A673 (cell line): ENCODE measurements at regions not wholly inside any gene's neighbourhood (a gene's known extent, or its start where the extent isn't known, plus 50 kb on each side); places are given as distances from the start of the nearest gene placed in this dataset.

Source experiments
- BruUV-seq: library from RNA; stranded (reverse); fragments of 400-500 nt; replicated peaks from 2 replicates; lab custom pipeline; 2021; lab: Mats Ljungman, UMichigan
- CTCF ChIA-PET: fragments of 300-600 bp; sonication (Branson Sonifier 250); formaldehyde crosslinking; loops from one replicate; lab custom pipeline; 2022; ENCODE audit warnings: antibody characterized with exemption; lab: Charles Lee
- POLR2A ChIA-PET: fragments of 300-600 bp; sonication (Branson Sonifier 250); formaldehyde crosslinking; loops from one replicate; lab custom pipeline; 2022; ENCODE audit warnings: antibody characterized with exemption; ENCODE audit not compliant: low non-redundant PET; lab: Charles Lee
- DNase-seq: peaks from one replicate; pipeline ENCODE4 v3.0.0-alpha.2; 2015; ENCODE audit warnings: low spot score
- H3K27ac ChIP-seq: fragments of 200-600 bp; sonication (generic); 2 replicates; pipeline ENCODE4 v1.5.1; 2016; ENCODE audit warnings: mixed run types, low read depth, mild to moderate bottlenecking, mixed read lengths, antibody characterized with exemption, low read length; ENCODE audit not compliant: poor library complexity, severe bottlenecking
- H3K27me3 ChIP-seq: fragments of 200-600 bp; sonication (generic); replicated peaks from 2 replicates; pipeline ENCODE4 v1.6.1; 2017; ENCODE audit warnings: mixed run types, low read depth, mild to moderate bottlenecking, mixed read lengths, antibody characterized with exemption, low read length; ENCODE audit not compliant: insufficient read depth, poor library complexity
- H3K36me3 ChIP-seq: fragments of 200-600 bp; sonication (generic); 2 replicates; pipeline ENCODE4 v1.6.1; 2016; ENCODE audit warnings: mixed run types, mild to moderate bottlenecking, mixed read lengths, antibody characterized with exemption, low read length; ENCODE audit not compliant: insufficient read depth, poor library complexity, severe bottlenecking
- H3K4me1 ChIP-seq: fragments of 200-600 bp; sonication (generic); 2 replicates; pipeline ENCODE4 v1.6.1; 2017; ENCODE audit warnings: mixed run types, mild to moderate bottlenecking, mixed read lengths, antibody characterized with exemption, low read length; ENCODE audit not compliant: insufficient read depth, poor library complexity, severe bottlenecking
- H3K4me3 ChIP-seq: fragments of 200-600 bp; sonication (generic); 2 replicates; pipeline ENCODE4 v1.5.1; 2016; ENCODE audit warnings: low read depth, mixed run types, mild to moderate bottlenecking, mixed read lengths, low read length; ENCODE audit not compliant: poor library complexity, severe bottlenecking
- H3K9me3 ChIP-seq: fragments of 200-600 bp; sonication (generic); 2 replicates; pipeline ENCODE4 v1.6.1; 2016; ENCODE audit warnings: mixed run types, low read depth, mild to moderate bottlenecking, mixed read lengths, antibody characterized with exemption, low read length; ENCODE audit not compliant: poor library complexity, severe bottlenecking
- EZH2 ChIP-seq: fragments of 200-600 bp; sonication (generic); IDR thresholded peaks from 2 replicates; pipeline ENCODE4 v1.6.1; 2017; ENCODE audit warnings: borderline replicate concordance, low read depth, mild to moderate bottlenecking, mixed read lengths, antibody characterized with exemption, low read length; ENCODE audit not compliant: poor library complexity, severe bottlenecking
- intact Hi-C: fragments of 100-400 bp; cut with micrococcal nuclease; formaldehyde crosslinking; loops from one replicate; pipeline ENCODE4 v1.10.0; 2022; ENCODE audit not compliant: unreplicated experiment
- TF ChIP-seq, protein P1 (sequence below): fragments of 300-800, 200-600 bp; sonication (generic); conservative IDR thresholded peaks from 2 replicates; pipeline ENCODE4 v1.5.1; 2017; ENCODE audit warnings: low read depth, mild to moderate bottlenecking, antibody characterized with exemption, low read length, moderate library complexity, mixed read lengths

DNA sequence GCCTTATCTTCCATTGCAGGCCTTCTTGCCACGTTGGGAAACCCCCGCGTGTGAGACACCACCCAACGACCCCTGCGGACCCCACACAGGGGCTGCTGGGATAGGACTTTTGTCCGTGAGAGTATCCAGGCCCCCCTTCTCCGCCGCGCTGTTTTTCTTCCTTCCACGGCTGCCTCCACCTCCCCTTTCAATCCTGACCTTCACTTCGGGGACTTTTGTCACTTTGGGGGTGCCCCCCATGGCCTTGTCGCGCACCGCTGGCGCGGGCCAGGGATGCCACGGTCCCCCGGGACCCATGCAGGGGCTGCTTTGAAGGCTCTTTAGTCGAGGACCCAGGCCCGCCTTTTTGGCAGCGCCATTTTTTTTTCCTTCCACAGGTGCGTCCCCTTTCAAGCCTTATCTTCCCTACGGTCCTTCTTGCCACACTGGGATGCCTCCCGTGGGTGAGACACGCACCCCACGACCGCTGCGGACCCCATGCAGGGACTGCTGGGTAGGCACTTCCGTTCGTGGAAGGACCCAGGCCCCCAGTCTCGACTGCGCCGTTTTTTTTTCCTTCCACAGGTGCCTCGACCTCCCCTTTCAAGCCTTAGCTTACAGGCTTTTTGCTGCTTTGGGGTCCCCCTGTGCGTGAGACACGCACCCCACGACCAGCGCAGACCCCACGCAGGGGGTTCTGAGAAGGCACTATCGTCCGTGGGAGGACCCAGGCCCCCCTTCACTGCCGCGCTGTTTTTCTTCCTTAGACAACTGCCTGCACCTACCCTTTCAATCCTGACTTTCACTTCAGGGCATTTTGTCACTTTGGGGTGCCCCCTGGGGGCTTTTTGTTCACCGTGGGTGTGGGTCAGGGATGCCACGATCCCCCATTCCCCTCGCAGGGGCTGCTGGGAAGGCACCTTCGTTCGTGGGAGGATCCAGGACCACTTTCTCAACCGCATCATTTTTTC is 267.4 kb downstream of the ALG10 start:
- Histone ChIP-seq H3K9me3 (peaks cover 50% of the 10 kb centered on the region), H3K36me3 (no peaks in the 10 kb centered on the region), H3K4me3 (no peak overlapping the region), H3K27me3 (no peaks in the 10 kb centered on the region), H3K27ac (no peak overlapping the region), H3K4me1 (no peaks in the 10 kb centered on the region)
- intact Hi-C loops: no loop called here
- no peak for DNase-seq
- BruUV-seq: no TSS peak
- ChIA-PET POLR2A (no interaction called here), CTCF (no interaction called here)
- no peak for TF ChIP-seq EZH2
- TF ChIP-seq, protein P1, sequence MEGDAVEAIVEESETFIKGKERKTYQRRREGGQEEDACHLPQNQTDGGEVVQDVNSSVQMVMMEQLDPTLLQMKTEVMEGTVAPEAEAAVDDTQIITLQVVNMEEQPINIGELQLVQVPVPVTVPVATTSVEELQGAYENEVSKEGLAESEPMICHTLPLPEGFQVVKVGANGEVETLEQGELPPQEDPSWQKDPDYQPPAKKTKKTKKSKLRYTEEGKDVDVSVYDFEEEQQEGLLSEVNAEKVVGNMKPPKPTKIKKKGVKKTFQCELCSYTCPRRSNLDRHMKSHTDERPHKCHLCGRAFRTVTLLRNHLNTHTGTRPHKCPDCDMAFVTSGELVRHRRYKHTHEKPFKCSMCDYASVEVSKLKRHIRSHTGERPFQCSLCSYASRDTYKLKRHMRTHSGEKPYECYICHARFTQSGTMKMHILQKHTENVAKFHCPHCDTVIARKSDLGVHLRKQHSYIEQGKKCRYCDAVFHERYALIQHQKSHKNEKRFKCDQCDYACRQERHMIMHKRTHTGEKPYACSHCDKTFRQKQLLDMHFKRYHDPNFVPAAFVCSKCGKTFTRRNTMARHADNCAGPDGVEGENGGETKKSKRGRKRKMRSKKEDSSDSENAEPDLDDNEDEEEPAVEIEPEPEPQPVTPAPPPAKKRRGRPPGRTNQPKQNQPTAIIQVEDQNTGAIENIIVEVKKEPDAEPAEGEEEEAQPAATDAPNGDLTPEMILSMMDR: no peak

DNA sequence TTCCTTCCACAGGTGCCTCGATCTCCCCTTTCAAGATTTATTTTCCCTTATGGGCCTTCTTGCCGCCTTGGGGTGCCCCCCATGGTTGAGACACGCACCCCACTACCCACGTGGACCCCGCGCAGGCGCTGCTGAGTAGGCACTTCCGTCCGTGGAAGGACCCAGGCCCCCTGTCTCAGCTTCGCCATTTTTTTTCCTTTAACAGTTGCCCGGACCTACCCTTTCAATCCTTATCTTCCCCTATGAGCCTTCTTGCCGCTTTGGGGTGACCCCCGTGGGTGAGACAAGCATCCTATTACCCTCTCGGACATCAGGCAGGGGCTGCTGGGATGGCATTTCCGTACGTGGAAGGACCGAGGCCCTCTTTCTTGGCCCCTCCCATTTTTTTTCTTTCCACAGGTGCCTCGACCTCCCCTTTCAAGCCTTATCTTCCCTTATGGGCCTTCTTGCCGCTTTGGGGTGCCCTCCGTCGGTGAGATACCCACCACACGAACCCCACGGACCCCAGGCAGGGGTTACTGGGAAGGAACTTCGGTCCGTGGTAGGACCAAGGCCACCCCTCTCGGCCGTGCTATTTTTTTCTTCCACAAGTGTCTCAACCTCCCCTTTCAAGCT is 268.2 kb downstream of the ALG10 start:
- H3K27ac ChIP-seq: no peak overlapping the region
- intact Hi-C loops: no loop called here
- peaks cover 50% of the 10 kb centered on the region for H3K9me3 ChIP-seq
- ChIA-PET POLR2A (no interaction called here), CTCF (no interaction called here)
- BruUV-seq: no TSS peak
- no peaks in the 10 kb centered on the region for H3K36me3 ChIP-seq
- no peaks in the 10 kb centered on the region for H3K4me1 ChIP-seq
- H3K4me3 ChIP-seq: no peak overlapping the region
- H3K27me3 ChIP-seq: no peaks in the 10 kb centered on the region
- no peak for DNase-seq
- TF ChIP-seq, protein P1: no peak
- no peak for TF ChIP-seq EZH2

DNA sequence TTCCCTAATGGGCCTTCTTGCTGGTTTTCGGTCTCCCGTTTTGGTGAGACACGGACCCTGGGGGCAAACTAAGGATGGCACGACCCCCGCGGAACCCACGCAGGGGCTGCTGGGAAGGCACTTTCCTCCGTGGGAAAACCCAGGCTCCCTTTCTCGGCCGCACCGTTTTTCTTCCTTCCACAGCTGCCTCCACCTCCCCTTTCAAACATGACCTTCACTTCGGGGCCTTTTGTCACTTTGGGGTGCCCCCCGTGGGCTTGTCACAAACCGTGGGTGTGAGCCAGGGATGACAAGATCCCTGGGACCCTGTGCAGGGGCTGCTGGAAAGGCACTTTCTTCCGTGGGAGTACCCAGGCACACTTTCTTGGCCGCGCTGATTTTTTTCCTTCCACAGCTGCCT is 268.7 kb downstream of the ALG10 start:
- H3K9me3 ChIP-seq: peaks cover 50% of the 10 kb centered on the region
- H3K4me3 ChIP-seq: no peak overlapping the region
- POLR2A ChIA-PET: no interaction called here
- no peaks in the 10 kb centered on the region for H3K36me3 ChIP-seq
- no peaks in the 10 kb centered on the region for H3K27me3 ChIP-seq
- no peak overlapping the region for H3K27ac ChIP-seq
- no peaks in the 10 kb centered on the region for H3K4me1 ChIP-seq
- DNase-seq: no peak
- CTCF ChIA-PET: no interaction called here
- no TSS peak for BruUV-seq
- intact Hi-C loops: no loop called here
- no peak for TF ChIP-seq EZH2
- TF ChIP-seq, protein P1: no peak
